Esophagus squamous epithelium (tissue), 4 donors: ENCODE measurements at regions not wholly inside any gene's neighbourhood (a gene's known extent, or its start where the extent isn't known, plus 50 kb on each side); places are given as distances from the start of the nearest gene placed in this dataset.

Experiments used
- POLR2A ChIP-seq, 4 donors: fragments of 450-650 bp; IDR thresholded peaks; one replicate each; pipeline ENCODE4 v1.6.1; 2017; ENCODE audit warnings: antibody characterized with exemption in 4 of 4, mild to moderate bottlenecking in 4 of 4, moderate library complexity in 3 of 4
- TF ChIP-seq, protein P1 (sequence below), 6 experiments: fragments of 450-650 bp in 4 of 6; fragments of 200-600 bp in 2 of 6; sonication (generic) in 2 of 6; IDR thresholded peaks; one replicate each; pipeline ENCODE4 v1.5.1; 2016 to 2019; ENCODE audit warnings: antibody characterized with exemption in 6 of 6, mild to moderate bottlenecking in 4 of 6, moderate library complexity in 4 of 6

DNA sequence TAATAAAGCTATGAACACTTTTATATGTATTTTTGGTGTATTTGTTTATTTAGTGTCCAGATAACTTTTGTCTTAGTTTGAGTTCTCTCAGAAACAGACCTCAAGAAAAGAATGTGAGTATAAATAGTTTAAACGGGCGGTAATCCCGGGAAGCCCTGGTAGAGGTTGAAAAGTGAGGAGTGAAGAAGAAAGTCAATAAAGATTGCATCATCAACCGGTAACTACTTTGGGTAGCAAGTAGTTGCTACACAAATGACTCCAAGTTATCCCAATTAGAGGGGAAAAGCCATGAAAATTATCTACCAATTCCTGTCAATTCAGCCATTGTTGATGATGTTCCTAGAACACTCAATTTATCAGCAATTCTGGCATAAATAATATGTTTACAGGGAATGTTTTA is 870.3 kb upstream of the RAG2 start:
- TF ChIP-seq, protein P1, sequence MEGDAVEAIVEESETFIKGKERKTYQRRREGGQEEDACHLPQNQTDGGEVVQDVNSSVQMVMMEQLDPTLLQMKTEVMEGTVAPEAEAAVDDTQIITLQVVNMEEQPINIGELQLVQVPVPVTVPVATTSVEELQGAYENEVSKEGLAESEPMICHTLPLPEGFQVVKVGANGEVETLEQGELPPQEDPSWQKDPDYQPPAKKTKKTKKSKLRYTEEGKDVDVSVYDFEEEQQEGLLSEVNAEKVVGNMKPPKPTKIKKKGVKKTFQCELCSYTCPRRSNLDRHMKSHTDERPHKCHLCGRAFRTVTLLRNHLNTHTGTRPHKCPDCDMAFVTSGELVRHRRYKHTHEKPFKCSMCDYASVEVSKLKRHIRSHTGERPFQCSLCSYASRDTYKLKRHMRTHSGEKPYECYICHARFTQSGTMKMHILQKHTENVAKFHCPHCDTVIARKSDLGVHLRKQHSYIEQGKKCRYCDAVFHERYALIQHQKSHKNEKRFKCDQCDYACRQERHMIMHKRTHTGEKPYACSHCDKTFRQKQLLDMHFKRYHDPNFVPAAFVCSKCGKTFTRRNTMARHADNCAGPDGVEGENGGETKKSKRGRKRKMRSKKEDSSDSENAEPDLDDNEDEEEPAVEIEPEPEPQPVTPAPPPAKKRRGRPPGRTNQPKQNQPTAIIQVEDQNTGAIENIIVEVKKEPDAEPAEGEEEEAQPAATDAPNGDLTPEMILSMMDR (IDR thresholded peaks at IDR 0.05) = no peak
- TF ChIP-seq POLR2A (IDR thresholded peaks at IDR 0.05) = no peak
